ENCODE measurements at regions not wholly inside any gene's neighbourhood (a gene's known extent, or its start where the extent isn't known, plus 50 kb on each side); places are given as distances from the start of the nearest gene placed in this dataset.

DNA sequence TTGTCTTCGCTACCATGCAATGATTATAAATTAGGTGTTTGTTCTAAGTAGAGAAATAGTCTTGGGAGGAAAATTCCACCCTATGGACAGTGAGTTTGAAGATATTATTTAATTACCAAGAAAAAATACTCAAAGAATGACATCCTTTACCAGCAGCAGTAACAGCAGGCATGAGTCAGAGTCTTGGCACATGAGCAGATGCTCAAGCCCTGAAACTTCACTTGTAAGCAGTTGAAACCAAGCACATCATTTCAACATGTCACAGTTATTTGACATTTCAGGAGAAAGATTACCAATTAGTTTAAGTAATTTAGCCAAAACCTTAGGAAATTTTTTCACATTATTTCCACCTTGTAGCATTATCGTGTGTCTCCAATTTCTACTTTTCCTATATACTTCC lies 99.2 kb downstream of the C12orf50 start:
- no peak for DNase-seq

DNA sequence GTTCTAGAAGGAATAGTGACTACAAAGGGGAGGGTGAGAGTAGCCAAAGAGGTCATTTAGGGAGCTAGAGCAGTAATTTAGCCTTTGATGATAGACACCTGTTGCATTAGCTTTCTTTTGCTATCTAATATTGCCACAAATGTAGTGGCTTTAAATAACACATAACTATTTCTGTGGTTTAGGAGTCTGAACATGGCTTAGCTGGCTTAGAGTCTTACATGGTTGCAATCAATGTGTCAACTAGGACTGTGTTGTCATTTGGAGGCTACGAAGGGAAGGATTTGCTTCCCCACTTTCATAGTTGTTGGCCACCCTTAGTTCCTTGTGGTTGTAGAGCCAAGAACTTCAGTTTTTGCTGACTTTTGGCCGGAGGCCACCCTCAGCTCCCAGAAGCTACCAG lies 99.9 kb downstream of the C12orf50 start:
- DNase-seq, result no peak

DNA sequence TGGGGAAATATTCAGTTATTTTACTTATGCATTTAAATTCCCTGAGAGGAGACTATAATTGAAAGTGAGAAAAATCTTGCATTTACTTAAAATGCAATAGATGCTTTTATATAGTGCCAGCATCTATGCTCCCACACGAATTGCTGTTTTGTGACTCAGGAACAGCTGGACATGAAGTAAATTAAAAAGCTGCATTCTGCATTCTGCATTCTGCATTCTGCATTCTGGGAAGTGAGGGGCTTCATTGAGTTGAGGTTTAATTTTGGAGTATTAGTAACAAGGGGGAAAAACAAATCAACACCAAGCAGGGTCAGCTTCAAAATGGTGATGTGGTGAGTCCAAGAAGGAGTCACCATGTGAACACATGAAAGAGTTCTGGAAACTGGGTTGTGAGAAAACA lies 101.2 kb downstream of the C12orf50 start:
- DNase-seq, result no peak

DNA sequence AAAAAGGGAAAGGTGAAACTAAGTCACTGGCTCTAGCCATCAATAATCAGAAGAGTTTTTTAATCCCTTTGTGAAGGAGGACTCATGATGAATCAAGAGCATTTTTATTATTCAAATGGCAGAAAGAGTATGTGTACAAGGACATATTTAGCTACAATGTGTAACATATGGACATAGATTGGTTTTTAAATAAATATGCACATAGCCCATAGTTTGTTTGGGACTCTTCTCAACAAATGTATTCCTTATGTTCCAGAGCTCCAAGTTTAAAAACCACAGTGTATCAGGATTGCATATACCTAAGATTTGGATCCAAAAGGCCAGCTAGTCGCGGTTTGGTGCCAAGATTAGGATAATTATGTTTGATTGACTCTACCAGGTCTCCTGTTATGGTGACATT lies 104.2 kb downstream of the C12orf50 start:
- no peak for DNase-seq

DNA sequence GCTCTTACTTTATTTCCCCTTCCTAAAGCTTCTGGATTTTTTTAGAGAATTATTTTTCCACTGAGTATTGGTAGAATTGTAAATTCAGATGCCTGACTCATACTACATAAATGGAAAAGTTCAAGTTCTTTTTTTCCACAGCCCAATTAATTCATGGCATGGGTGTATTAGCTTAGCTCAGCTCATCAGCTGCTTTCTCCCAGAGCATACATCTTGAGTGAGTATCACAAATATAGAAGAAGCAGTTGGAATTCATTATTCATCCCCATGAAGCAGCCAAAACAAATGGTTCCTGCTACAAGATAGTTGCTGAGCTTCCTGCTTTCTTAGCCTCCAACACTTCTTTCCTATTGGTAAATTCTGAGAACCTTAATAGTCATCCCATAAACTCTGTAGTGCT lies 105.1 kb downstream of the C12orf50 start:
- DNase-seq, result no peak

DNA sequence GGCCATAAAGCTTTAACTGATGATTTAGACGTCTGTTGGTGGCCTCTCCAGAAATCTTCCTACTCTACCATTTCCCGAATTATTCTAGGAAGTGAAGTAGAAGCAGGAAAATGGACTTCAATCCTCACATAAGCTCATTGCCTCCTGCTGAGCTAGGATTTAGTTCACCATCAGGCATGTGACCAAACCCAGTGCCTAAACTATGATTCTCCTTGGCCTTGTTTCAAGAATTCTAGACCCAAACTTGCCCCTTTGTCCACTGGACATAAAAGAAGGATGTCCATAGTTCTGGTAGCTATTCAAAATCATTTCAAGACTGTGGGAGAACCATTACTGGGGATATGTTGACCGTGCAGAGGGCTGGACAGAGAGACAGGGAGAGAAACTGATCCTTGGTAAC lies 105.8 kb downstream of the C12orf50 start:
- DNase-seq, result no peak

DNA sequence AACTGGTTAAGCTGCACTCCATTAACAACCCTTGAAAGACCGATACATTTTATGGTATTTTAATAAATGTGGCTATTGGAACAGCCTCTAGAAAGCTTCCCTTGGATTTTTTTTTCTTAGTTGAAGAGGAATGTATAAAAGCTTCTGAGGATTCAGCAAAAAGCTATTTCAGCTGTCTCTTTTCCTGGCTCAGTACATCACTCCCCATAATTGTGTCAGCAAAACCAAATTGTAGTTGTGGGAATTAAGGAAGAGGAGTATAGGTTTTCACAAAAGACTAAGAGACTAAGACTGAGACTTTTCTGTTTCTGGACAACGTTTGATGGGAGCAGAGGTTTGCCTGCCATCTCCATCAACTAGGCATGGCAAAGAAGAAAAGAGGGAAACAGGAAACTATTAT lies 106.5 kb downstream of the C12orf50 start:
- DNase-seq, result no peak

DNA sequence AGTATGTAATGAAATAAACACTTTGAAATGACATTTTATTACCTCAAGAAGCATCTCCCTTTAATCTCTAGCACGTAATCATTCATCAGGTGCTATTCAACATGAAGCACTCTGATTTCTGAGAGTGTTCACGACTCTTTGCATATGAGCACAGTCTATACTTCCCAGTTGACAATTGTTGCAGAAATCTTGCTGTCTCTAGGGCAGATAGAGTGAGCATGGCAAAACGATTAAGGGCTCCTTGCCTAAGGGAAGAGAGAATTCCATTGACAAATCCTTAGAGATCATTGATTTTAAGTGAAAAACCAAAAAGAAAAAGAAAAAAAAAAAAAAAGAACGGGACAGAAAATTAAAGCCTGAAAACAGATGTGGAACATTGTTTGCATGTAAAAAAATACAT lies 107.6 kb downstream of the C12orf50 start:
- no peak for DNase-seq

DNA sequence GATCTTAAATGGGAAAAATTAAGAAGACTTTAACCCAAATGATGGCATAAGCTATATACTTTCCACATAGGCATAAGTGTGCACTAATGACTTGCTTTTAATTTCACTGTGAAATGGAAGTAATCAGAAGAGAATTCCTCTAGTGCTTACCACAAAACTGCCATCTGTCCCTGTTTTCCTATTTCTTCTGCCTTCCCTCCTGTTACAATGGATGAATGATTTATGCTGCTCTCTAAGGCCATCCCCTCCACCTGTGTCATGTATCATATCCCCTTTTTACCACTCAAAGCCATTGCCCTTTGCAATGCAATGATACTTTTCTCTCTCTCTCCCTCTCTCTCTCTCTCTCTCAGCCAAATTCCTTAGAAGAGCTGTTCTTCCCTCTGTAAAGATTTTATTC lies 109.1 kb downstream of the C12orf50 start:
- DNase-seq, result no peak

DNA sequence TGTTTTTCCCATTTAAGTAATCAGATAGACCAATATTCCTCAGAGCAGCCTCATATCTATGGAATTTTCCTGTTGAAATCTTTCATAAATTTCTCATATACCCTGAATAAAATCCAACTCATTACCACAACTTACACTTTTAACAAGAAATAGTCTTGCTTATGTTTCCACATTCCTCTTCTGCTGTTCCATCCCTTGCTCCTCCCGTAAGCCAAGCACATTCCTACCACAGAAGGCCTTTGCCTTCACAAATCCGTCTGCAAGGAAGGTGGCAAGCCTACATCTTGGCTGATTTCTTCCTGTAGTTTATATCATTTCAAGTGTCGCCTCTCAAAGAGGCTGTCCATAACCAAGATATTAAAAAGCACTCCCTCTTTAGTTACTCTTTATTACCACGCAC lies 127.7 kb downstream of the C12orf50 start:
- no peak for DNase-seq

DNA sequence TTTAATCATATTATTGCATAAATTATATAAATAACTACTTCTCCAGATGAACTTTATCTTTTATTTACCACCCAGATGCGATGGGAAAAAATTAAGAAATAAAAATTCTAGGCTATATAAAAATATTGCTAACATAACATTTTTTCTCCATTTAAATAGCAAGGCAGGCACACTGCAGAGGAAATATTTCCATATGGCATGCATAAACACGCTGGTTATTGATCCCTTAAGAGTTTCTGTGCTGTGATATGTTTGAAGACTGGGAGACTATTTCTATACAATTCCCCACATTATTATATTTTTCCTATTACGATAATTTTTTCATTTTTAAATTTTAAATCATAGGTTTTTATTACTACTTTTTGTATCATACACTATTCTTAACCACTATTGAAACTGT lies 131.5 kb downstream of the C12orf50 start:
- DNase-seq, result no peak

DNA sequence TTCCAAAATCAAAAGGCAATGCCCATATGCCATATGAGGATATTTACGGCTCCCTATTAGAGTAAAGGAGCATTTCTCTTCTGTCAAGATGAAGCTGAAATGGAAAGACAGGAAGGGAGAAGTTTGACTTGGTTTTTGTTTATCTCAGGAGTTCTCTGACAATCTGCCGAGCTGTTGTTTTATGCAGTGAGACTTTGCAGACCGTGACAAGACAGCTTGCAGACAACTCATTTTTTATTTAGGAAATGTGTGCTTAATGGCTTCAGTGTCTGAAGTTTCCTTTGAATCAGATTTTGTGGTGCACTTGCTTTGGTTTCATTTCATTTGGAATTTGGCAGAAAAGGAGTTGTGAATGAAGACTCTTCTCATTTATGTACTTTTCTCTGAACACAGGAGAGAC lies 145.4 kb downstream of the C12orf50 start:
- DNase-seq, result no peak

DNA sequence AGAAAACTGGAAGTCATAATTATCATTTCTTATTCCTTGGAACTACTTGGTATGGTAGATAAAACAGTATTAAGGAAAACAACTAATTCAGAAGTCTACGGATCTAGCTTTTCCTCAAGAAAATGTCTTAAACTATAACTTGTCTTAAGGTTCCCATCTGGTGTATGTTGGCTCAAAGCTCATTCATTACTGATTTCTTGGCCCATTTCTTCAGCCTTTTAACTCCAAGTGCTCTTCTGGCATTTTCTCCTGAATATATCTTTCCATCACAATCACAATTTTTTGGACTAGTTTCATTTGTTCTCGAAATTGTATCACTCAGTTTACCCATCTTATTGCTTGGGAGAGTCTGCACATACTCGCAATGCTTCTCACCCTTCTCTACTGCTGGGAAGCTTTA lies 150.1 kb downstream of the C12orf50 start:
- DNase-seq, result no peak

DNA sequence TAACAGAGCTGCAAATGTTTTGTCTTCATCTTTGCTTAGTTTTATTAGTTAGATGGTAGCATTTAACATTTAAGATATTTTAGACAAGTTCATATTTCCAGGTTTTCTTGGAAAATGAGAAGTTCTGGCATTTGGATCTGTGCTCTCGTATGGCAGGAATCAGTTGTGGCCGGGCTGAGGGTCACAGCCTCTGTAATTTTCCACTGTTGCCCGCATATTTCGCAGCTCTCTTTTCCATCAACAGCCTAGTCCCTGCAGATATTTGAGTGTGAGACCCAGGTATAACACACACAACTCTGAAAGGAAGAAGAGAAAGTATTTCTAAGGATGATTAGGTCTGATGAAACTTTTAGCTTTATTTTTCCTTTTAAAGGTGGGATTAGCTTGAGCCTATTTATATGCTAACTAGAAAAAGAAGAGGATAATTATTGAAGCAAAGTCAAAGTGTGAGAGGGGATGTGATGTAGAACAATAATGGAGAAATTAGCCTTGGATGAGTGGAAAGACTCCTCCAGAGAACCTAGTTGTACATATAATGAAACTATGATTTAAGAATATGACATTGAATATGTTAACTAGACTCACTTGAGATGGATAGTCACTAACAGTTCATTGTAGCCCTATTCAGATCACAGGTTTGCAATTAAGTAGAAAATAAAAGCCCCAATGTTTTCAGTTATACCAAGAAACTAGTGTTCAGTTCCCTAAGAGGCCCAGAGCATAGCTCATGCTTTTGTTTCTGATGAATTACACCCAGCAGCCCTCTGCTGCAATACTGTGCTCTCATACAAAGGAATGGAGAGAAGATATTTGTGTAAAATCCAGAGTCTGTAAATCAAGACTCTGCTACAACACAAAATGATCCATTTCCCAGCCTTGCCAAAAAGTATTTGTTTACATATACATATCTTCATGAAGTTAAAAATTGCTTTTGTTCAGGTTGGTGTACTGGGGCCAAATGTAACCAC lies 158.4 kb downstream of the C12orf50 start:
- no peak for DNase-seq

DNA sequence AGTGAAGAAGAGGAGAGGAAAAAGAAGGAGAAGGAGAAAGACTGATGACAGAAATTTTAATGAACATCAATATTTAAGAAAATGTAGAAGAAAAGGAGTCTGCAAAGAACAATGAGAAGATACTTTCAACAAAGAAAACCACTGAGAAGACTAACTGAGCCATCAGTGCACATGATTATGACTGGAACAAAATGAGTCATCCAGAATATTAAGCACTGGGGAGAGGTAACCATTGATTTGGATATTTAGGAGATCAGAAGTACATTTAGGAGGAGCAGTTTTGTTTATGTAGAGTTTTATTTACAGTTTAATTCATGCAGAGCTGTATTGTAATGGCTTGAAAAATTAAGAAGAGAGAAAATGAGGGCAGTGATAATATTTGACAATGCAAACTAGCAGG lies 159.1 kb downstream of the C12orf50 start:
- DNase-seq, result no peak

DNA sequence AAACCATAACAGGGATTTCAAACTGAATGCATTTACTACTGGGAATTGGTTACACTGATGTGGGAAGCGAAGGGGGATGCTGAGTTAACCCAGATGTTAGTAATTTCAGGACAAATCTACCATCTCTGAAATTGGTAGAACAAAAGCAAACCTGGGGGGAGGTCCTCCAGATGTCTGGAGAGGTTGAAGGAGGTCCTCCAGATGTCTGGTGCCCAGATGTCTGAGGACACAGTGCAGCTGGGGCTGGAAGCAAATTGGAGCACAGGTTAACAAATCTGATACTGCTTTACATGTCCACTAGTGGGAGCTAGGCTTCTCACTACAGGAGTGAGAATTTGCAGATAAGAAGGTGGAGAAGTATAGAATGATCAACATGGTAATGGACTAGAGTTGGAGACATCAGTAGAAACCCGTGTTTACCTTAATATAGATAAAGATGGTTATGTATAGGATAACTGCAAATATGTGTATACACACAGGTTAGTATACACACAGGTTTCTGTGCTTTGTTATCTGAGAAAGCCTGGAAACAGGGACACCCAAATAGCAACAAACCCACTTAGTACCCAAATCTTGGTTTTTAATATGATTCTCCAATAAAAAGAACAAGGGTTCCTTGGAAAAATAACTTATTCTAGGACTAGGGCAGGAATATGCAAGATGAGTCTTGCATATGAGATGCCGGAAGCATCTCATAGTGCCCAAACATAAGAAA lies 162.5 kb downstream of the C12orf50 start:
- DNase-seq, result no peak

DNA sequence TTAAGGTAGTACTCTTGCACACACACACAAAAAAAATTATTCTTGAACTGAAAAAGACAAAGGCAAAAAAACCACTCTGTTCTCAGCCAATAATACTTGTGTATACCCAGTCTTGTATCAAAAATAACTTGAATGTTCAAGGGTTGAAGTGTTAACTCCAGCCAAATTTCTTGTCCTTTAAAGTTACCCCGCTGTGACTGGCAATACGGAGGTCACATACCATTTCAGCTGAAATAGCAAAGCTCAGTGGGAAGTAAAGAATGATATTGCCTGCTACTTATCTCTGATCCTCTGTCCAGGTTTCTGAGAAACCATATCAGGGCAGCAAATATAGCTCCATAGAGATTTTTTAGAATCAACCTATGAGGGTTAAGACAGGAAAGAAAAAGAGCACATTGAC lies 167.4 kb downstream of the C12orf50 start:
- no peak for DNase-seq

DNA sequence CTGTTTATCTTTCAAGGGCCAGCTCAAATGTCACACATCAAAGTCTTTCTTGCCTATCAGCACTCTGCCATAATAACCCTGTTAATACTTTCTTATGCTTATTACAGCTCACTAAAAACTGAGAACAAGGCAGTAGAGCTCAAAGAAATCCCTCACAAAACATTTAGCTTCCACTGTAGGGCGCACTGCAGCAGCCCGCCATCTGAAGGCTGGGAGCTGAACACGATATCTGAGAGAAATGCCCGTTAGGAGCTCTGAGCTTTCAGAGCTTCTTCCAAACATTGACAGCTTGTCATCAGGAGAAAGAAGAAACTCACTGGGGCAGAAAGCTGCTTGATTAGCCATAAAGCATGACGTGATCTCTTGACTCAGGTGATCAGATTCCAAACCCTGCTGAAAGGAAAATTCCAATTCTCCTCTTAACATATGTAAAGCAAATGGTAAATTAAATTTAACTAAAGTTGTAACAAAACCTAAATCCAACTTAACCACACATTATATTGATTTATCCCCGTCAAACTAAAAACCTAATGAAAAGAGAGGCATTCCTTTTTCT lies 175.7 kb downstream of the C12orf50 start:
- DNase-seq, result no peak

DNA sequence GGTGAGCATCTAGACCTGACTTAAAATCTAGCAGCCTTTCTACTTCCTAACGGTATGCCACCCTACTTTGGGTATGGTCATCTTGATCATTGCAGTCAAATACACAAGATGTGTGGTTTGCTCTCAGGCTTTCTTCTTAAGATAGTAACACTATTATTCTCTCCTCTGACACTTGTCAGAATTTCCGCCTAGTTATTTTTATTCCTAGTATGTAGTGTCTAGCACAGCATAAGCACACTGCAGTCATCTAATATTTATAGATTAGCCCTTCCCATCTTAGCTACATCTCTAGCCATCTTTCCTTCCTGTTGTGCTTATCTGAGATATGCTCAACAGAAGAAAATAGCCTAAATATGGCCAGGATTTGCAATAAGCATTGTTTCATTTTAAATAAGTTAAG lies 180.1 kb downstream of the C12orf50 start:
- DNase-seq, result no peak

DNA sequence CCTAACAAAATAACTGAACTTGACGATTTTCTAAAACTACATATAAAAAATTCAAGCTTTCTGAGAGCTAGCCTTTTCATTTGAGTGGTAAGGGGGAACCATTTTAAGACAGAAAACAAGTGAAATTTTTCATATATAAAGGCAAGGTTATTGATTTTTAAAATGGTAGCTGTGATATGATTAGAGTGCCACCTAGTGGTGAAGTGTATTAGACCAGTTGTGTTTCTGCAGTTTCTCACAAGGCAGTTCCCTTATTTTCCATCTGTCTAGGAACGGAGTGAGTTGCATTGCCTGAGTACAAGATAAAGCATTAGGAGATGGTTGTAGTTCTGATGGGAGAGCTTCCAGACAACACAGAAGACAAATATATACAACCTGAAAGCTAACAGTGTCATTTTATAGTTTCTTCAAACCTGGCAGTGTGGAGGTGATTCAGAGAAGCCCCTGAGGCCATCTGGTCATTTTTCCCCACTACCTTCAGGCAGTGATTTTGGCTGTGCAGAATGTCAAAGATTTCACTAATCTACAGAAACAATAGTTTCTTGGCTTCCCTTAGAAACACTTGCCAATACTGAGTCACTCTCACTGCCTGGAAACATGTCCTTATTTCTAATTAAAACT lies 180.8 kb downstream of the C12orf50 start:
- peak; percentile 46 for DNase-seq

DNA sequence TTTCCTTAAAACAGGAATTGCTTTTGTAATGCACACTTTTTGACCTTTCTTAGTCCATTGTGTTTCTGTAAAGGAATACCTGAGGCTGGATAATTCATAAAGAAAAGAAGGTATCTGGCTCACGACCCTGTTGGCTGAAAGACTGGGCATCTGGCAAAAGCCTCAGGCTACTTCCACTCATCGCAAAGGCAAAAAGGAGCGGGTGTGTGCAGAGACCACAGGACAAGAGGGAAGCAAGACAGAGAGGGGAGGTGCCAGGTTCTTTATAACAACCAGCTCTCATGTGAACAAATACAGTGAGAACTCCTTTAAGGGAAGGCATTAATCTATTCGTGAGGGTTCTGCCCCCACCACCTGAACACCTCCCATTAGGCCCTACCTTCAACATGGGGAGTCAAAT lies 182.1 kb downstream of the C12orf50 start:
- no peak for DNase-seq

DNA sequence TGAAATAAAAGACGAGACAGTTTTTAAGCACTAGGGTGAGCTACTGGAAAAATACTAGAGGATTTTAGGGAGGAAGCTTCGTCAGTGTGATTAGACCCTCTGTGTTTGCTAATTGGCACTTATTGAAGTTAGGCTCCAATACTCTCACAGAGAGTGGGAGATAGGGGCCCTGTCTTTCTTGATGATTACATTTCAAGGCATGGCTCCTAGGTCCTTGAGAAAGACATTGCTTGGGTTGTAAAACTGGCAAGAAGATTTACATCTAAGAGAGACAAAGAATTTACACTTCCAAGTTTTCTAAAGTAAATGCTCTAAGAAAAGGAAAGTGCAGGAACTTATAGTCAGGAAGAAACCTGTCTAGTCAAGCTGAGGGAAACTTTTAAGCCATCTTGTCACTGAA lies 183.2 kb downstream of the C12orf50 start:
- no peak for DNase-seq

DNA sequence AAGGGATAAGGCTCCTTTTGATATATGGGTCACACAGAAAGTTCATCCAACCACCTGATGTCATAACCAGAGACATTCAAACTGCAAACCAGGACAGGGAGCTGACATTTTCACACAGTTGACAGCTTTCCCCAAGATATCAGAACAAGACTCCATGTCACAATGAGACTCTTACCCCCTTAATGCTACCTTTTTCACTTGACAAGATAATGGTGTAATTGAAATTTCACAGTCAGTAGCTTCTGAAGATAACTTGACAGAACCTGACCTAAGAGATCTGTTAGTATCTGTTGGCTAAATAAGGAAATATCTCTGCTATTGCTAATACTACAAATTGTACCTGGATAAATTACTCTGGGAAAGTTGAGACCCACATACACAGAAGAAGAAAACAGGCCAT lies 187.3 kb downstream of the C12orf50 start:
- no peak for DNase-seq

DNA sequence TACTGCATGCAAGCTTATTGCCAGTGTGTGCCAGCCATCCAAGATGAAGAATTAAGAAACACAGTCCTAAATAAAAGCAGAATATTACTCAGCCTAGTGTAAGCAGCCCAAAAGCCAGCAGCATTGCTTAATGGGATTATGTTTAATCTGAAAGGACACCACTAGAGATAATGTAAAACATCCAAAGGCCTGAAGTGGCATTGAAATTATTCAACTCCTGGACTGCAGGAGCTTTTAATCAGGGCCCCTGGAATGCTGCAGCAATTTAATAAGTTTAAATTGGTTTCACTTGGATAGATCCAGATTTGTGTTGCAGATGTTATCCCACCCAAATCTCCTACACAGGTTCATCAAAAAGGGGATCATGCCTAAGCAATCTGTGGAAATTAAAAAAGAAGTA lies 193.0 kb downstream of the C12orf50 start:
- no peak for DNase-seq

Measured in inflammatory macrophage treated with lipopolysaccharide for 4 hours (primary cell).